GM21381 (cell line): ENCODE measurements at regions not wholly inside any gene's neighbourhood (a gene's known extent, or its start where the extent isn't known, plus 50 kb on each side); places are given as distances from the start of the nearest gene placed in this dataset.
"Not testable (repeated sequence)": the region's sequence is repeated elsewhere in the genome, so short reads cannot be mapped to it uniquely, and the experiment has no call there.

ENCODE experiments used
- ATAC-seq: cut with Tn5 transposase; IDR thresholded peaks from one replicate; pipeline ENCODE4 v1.9.1; 2021; ENCODE audit warnings: mild to moderate bottlenecking, moderate library complexity; ENCODE audit not compliant: unreplicated experiment

DNA sequence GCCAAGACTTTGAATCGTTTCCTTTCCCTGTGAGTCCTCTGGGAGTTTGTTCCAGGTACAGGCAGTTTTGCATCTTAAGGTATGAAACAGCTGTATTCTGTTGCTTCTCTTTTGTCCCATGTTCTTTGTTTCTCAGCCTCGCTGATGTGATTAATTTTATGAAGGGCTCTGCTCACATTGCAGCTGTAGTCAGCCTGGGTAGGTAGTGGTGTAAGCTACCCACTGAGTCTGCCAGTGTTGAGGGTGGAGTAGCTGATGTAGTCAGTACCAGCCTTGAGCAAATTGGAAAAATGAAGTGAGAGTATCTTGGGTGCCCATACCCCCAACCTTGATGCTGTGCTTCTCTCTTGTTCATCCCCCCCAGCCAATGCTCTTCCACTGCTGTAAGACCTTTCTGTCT is 139.6 kb upstream of the SMIM31 start:
- ATAC-seq: no peak

DNA sequence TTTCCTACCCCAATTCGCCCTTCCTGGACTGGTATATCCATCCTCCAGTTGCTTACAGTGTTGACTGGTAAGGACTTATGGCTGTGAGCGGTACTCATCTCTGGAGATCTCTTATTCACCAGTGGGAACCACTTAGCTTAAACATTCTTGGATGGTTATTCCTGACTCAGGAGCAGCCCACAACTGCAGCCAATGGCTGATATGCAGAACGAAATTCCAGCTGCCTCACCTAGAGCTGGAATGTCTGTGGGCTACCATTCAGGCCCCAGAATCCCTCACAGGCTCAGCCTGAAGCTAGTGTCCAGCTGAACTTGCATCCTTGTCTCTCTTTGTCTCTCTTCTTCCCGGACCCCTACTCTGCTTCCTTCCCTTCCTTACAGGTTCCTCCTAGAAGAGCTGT is 138.9 kb upstream of the SMIM31 start:
- no peak for ATAC-seq

- ATAC-seq: no peak
Observed at GRCh38 chr4:164615964-164616363, 138.0 kb upstream of the SMIM31 start.

DNA sequence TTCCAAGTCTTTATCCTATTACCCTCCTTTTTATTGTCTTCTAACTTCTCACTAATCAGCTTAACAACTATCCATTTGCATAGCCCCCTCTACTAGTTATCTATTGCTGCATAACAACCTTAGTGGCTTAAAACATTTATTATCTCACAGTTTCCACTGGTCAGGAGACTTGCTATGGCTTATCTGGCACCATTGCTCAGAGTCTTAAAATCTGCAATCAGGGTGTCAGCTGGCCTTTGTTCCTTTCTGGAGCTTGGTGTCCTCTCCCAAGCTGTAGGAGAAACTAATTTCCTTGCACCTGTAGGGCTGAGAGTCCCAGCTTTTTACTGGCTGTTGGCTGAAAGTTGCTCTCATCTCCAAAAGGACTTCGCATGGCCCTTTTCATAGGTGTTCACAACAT is 137.0 kb upstream of the SMIM31 start:
- no peak for ATAC-seq

GRCh38 chr4:164617426-164617825 is 136.5 kb upstream of the SMIM31 start:
- ATAC-seq: no peak

DNA sequence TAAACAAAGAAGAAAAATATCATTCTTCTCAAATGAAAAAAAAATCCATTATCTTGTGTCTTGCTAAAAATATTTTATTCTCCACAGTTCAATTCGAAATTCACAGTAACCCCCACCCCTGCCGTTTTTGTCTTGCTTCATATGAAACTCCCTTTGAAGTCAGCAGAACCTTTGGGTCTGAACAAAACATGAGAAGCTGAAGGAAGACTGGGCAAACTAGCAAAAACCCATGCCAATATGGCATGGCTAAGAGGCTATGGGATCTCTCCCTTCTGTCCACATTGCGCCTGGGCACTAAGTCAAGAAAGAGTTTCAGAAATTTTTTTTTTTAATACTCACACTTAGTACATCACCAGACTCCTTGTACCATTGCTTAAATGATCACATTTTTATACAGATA is 136.0 kb upstream of the SMIM31 start:
- no peak for ATAC-seq

DNA sequence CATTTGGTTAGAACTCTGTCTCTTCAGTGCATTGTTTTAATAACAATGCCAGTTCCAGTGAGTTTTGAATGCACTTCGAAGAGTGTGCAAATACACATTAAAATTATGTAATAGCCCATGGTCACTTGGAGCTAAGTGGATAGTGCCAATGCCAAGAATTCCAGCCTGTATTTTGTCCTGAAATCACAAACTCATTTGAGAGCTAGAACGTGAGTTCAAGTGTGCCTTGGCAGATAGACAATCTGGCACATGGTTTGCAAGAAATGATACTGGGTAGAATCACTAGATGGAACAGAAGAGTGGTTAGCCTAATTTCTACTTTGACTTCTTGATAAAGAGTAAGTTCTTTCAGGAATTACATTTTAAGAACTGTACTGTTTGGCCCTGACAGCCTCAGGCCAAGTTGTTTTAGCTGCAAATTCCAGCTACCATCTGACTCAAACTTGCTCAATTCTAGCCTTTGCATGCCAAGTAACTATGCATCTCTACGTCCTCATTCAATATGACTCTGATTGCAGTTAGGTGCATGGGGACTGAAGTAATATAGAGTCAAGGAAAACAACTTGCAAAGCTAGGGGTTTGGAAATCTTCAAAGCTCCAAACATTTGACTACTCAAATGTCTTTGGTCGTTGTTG is 131.9 kb upstream of the SMIM31 start:
- no peak for ATAC-seq

DNA sequence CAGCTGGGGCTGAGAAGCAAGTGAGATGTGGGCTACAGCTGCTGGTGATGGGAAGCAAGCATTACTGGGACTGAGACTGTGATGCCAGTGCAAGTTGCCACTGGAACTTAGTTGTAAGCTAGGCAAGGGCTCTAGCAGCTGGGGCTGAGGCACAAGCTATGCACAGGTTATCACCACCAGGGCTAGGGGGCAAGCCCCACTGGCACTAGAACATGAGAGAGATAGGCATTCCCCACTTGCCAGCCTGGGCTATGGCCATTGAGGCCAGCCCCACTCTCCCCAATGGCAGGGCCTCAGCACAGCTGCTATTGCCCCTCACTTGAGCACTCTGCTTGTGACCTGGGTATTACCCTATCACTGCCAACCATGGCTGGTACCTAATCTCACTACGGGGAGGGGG is 130.8 kb upstream of the SMIM31 start:
- no peak for ATAC-seq

DNA sequence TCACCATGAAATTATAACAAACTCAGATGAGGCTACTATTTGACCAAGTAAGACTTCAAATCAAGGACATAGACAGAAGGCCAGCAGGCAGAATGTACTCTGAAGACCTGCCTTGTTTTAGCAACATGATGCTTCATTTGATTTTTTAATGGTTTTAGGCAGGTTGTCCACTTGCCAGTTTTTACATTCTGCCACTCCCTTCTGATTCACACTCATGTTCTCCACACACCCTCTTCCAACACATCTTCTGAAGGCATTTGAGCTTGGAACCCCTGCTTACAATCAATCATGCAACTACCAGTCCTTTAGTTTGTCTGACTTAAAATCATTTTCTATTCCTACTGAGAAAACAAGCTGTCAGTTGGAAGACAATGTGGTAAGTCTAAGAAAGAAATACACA is 114.9 kb upstream of the SMIM31 start:
- no peak for ATAC-seq

- ATAC-seq: no peak
Observed at GRCh38 chr4:164648151-164648848, 105.6 kb upstream of the SMIM31 start.

DNA sequence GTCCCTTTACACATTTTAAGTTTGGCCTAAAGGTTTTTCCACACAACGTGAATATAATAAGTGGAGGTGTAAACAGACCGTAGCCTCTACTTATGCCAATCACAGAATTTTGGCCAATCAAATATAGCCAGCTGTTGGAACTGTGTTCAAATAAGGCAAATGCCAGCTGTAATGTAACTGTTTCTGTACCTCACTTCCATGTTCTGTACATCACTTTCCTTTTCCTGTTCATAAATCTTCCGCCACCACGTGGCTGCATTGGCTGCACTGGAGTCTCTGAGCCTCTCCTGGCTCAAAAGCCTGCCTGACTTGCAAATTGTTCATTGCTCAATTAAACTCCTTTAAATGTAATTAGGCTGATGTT is 105.1 kb upstream of the SMIM31 start:
- ATAC-seq: no peak

DNA sequence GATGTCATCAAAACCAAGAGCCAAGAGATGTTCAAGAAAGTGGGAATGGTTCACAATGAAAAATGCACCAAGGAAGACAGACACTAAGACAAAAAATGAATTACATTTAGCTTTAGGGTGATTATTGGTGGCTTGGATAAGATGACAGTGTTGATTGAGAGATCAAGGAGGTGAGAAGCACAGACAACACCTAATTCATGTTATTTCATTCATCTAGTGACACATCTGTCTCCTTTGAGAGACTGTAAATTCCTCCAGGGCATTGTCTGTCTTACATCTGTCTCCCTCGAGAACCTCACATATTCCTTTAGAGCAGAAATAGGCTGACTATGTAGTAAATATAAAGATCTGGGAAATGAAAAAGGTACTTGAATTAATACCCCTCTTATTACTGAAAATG is 94.2 kb upstream of the SMIM31 start:
- ATAC-seq: no peak

GRCh38 chr4:164676152-164676551 is 77.8 kb upstream of the SMIM31 start:
- not testable (repeated sequence) for ATAC-seq

DNA sequence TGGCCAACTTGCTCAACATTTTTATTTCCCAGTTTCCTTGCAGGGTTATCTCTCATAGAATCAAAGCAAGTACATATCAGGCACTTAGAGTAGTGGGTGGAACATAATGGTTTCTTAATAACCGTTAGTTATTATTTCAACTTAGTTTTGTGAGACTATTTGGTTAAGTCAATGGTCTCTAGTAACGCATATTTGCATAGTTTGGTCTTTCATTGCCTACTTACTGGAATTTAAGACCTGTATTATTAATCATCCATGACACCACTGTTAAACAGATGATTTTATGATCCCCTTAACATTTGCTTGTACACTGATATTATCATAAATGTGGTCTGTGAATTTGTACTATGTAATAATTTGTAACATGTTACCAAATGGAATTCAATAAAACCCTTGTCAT is 70.9 kb upstream of the SMIM31 start:
- ATAC-seq: no peak

DNA sequence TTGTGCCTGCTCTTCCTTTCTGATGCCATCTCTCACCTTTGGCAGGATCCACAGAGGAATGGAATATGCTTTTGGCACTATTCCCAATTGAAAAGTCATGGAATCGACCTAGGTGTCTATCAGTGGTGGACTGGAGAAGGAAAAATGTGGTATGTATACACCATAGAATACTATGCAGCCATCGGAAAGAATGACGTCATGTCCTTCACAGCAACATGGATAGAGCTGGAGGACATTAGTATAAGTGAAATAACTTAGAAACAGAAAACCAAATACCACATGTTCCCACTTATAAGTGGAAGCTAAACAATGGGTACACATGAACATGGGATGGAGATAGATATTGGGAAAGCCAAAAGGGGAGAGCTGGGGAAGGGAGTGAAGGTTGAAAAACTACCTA is 58.3 kb upstream of the SMIM31 start:
- no peak for ATAC-seq

DNA sequence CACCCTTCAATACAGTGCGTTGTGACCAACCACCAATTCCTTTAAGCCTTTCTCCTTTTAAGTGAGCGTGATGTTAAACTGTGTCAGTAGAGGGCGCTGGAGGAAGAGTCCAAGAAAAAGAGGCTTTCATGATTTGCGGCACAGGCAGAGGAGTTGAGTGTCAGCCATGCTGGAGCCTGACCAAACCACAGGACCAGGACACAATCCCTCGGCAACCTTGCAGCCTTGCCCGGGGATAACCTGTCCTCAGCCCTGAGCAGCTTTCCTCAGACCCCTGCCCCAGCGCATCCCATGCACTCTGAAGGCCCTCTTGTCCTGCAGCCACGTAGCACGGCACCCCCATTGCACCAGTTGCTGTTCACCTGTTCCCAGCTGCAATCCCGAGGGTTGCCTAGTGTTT is 53.5 kb upstream of the SMIM31 start:
- no peak for ATAC-seq

- ATAC-seq: peak; percentile 91
Observed at GRCh38 chr4:164701665-164702064, 52.3 kb upstream of the SMIM31 start.
